Stimulated activated CD8-positive, alpha-beta memory T cell treated with anti-CD3 and anti-CD28 coated beads, Interleukin-12 subunit alpha, Interleukin-12 subunit beta, amount 100 ng/mL, for 4 hours (primary cell): ENCODE measurements at regions not wholly inside any gene's neighbourhood (a gene's known extent, or its start where the extent isn't known, plus 50 kb on each side); places are given as distances from the start of the nearest gene placed in this dataset.

Experiments
- DNase-seq: peaks from one replicate; pipeline ENCODE4 v3.0.0-alpha.2; 2020; ENCODE audit warnings: low read depth

DNA sequence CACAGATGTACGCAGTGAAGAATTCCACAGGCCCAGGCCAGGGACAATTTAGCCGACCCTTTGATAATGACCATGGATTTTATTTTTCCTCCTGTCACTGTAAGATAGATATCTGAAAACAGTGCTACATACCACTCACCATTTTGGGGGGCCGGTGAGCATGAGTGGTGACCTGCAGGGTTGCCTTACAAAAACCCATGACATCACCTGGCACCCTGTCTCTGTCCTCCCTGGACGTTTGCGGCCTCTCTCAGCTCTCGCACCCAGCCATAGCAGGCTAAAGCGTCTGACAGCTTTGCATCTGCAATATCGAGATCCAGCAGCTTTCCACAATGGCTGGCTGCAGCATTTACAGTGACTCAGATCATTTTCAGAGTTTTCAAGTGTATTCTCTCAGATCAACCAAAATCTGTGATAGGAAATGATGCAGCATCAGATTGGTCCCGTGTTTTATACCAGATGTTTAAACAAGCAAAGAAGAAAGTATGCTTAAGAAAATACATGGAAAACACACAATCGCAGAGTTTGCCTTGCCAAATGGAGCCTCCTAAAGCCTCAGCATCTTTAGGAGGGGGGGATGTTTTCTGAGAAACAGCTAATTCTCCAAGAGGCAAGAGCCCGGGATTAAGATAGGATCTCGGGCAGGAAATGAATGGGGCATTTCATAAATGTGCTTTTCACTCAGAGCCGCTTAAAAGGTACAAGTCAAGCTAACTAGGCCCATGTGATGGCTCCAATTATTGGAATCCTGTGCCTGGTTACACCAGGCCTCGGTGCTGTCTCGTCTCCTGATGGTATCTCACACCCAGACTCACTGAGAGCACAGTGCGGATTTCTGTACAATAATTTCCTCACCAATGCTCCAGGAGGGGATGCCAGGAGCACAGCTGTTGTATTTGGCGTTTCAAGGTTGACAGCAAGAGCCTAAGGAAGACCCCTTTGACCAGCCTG, 257.3 kb downstream of the XXYLT1 start:
- no peak for DNase-seq

DNA sequence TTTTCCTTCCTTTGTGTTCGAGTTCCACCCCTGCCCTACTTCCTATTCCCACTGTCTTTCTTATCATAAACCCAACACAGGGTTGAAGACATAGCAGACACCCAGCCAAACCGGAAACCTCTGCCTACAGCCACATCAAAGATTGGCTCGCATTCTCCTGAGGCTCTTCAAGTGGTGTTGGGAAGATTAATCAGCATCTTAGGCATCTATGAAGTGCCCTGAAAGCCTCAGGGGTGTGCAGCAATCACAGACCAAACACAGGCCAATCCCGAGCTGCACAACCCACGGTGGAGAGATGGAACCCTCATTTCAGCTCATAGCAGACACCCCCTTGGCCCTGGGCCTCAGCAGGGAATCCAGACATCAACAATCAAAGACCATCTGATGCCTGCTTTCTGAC, 255.9 kb downstream of the XXYLT1 start:
- DNase-seq, result no peak

DNA sequence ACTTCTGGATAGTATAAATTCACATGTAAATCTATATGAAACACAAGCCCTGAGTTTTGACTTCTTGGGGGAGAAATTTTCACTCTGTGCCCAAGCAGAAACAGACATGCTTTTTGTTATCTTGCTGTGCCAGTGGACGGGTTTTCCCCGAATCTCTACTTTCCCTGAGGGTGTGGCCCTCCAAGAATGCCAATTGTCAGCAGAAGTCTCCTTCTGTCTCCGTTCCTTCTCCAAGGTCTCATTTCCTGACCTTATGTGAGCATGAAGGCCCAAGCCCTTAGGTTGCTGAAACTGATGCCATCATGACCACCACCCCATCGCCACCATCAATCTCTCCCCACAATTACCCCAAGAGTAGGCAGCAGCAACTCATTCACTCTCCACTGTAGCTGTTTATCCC, 253.8 kb downstream of the XXYLT1 start:
- no peak for DNase-seq
